SJCRH30 (cell line): ENCODE measurements at regions not wholly inside any gene's neighbourhood (a gene's known extent, or its start where the extent isn't known, plus 50 kb on each side); places are given as distances from the start of the nearest gene placed in this dataset.
"Not testable (repeated sequence)": the region's sequence is repeated elsewhere in the genome, so short reads cannot be mapped to it uniquely, and the experiment has no call there.

ENCODE experiments used
- DNase-seq, 2 experiments: peaks; one replicate each; pipeline ENCODE4 v3.0.0-alpha.2; 2015 to 2020
- H3K27ac ChIP-seq: fragments of 250-450 bp; sonication (Bioruptor Pico); 2 replicates; pipeline ENCODE4 v1.5.1; 2020; ENCODE audit warnings: mild to moderate bottlenecking, moderate library complexity
- H3K27me3 ChIP-seq: fragments of 250-450 bp; sonication (Bioruptor Pico); 2 replicates; pipeline ENCODE4 v1.5.1; 2020; ENCODE audit warnings: mild to moderate bottlenecking, moderate library complexity
- H3K36me3 ChIP-seq: fragments of 250-450 bp; sonication (Bioruptor Pico); 2 replicates; pipeline ENCODE4 v1.5.1; 2020; ENCODE audit warnings: mild to moderate bottlenecking, moderate library complexity
- H3K4me1 ChIP-seq: fragments of 250-450 bp; sonication (Bioruptor Pico); 2 replicates; pipeline ENCODE4 v1.5.1; 2020; ENCODE audit warnings: mild to moderate bottlenecking, moderate library complexity
- H3K4me3 ChIP-seq: fragments of 250-450 bp; sonication (Bioruptor Pico); 2 replicates; pipeline ENCODE4 v1.5.1; 2020; ENCODE audit warnings: mild to moderate bottlenecking, moderate library complexity
- H3K9me3 ChIP-seq: fragments of 250-450 bp; sonication (Bioruptor Pico); replicated peaks from 2 replicates; pipeline ENCODE4 v1.5.1; 2020; ENCODE audit warnings: mild to moderate bottlenecking, moderate library complexity

DNA sequence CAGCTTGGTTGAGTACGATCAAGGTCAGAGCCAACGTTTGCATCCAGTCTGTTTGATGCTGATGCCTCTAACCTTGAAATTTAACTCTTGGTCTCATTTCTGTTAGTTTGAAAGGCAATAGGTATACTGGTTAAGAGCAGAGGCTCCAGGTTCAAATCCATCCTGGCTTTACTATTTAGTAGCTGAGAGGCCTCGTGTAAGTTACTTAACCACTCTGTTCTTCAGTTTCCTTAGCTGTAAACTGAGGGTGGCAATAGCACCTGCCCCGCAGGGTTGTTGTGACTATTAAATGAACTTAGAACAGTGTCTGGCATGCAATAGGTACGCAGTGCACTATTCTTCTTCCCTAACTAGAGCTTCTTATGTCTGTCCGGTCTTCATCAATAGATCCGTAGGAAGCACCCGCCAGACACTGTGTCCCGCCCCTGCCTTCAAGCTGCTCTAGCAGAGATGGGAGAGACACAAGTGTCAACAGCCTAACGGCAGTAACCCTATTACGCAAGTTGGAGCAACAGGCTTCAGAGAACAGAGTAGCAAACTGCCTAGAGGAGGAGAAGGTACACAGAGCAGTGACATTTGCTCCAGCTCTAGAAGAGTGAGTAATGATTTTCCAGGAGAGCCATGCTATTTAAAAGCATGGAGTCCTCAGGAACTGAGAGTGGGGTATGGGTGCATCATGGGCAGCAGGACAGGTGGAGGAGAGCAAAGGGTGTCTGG, 62.7 kb upstream of the ST3GAL5 start:
- peaks cover 24% of the 10 kb centered on the region for H3K4me1 ChIP-seq
- no peak overlapping the region for H3K27ac ChIP-seq
- H3K36me3 ChIP-seq, result no peaks in the 10 kb centered on the region
- H3K27me3 ChIP-seq, result no peaks in the 10 kb centered on the region
- DNase-seq, result no peak
- H3K9me3 ChIP-seq, result peaks cover 15% of the 10 kb centered on the region
- no peak overlapping the region for H3K4me3 ChIP-seq

DNA sequence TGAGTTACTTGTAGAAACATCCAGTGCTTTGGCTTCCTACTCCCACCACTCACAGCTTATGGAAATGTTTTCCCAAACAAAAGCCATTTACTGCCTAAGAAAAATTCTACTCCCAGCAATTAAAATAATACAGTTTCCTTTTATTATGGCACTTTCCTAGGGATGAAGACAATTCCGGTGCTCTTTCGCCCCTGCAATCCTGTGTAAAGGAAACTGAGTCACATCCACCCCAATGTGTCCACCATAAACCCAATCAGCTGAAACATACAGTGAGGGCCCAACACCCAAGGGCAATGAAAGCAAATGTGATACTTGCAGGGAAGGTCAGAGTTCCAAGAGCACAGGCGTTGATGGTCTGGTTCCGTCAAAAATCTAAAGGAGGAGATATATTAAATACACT, 62.0 kb upstream of the ST3GAL5 start:
- Histone ChIP-seq H3K27me3 (no peaks in the 10 kb centered on the region), H3K36me3 (no peaks in the 10 kb centered on the region), H3K27ac (no peak overlapping the region), H3K4me1 (peaks cover 18% of the 10 kb centered on the region), H3K9me3 (peaks cover 15% of the 10 kb centered on the region), H3K4me3 (no peak overlapping the region)
- DNase-seq, result no peak

- H3K27ac ChIP-seq, result no peak overlapping the region
- DNase-seq, result peak in 1 of 2 experiments; percentile 31
- H3K9me3 ChIP-seq, result peaks cover 15% of the 10 kb centered on the region
- peaks cover 14% of the 10 kb centered on the region for H3K4me1 ChIP-seq
- no peaks in the 10 kb centered on the region for H3K27me3 ChIP-seq
- H3K36me3 ChIP-seq, result no peaks in the 10 kb centered on the region
- no peak overlapping the region for H3K4me3 ChIP-seq
Measured at GRCh38 chr2:85949280-85949679, 60.5 kb upstream of the ST3GAL5 start.

GRCh38 chr2:85947593-85947992, 58.8 kb upstream of the ST3GAL5 start:
- Histone ChIP-seq H3K4me3 (no peak overlapping the region), H3K27ac (no peak overlapping the region), H3K9me3 (peaks cover 15% of the 10 kb centered on the region), H3K27me3 (no peaks in the 10 kb centered on the region), H3K4me1 (peaks cover 6% of the 10 kb centered on the region; the same call in 1 of the 2 replicates), H3K36me3 (no peaks in the 10 kb centered on the region)
- no peak for DNase-seq

DNA sequence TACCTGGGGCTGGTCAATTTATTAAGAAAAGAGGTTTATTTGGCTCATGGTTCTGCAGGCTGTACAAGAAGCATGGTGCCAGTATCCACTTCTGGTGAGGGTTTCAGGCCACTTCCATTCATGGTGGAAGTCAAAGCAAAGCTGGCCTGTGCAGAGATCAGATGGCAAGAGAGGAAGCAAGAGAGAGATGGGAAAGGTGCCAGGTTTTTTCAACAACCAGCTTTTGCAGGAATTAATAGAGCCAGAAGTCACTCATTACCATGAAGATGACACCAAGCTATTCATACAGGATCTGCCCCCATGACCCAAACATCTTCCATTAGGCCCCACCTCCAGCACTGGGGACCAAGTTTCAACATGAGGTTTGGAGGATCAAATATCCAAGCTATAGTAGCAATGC, 56.8 kb upstream of the ST3GAL5 start:
- Histone ChIP-seq H3K36me3 (no peaks in the 10 kb centered on the region), H3K4me3 (no peak overlapping the region), H3K9me3 (peaks cover 26% of the 10 kb centered on the region), H3K27me3 (no peaks in the 10 kb centered on the region), H3K4me1 (peaks cover 6% of the 10 kb centered on the region; the same call in 1 of the 2 replicates), H3K27ac (no peak overlapping the region)
- DNase-seq, result peak in 1 of 2 experiments; percentile 52

- Histone ChIP-seq H3K4me3 (no peak overlapping the region), H3K27ac (no peak overlapping the region), H3K4me1 (peaks cover 6% of the 10 kb centered on the region; the same call in 1 of the 2 replicates), H3K36me3 (no peaks in the 10 kb centered on the region), H3K9me3 (peaks cover 26% of the 10 kb centered on the region), H3K27me3 (no peaks in the 10 kb centered on the region)
- DNase-seq, result no peak
Measured at GRCh38 chr2:85945172-85945571, 56.4 kb upstream of the ST3GAL5 start.

DNA sequence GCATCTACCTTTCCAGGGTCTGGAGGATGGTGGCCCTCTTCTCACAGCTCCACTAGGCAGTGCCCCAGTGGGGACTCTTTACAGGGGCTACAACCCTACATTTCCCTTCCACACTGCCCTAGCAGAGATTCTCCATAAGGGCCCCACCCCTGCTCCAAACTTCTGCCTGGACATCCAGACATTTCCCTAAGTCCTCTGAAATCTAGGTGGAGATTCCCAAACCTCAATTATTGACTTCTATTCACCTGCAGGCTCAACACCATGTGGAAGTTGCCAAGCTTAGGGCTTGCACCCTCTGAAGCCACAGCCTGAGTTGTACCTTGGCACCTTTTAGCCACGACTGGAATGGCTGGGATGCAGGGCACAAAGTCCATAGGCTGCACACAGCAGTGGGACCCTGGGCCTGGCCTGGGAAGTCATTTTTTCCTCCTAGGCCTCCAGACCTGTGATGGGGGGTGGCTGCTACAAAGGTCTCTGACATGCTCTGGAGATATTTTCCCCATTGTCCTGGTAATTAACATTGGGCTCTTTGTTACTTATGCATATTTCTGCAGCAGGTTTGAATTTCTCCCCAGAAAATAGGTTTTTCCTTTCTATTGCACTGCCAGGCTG, 53.7 kb upstream of the ST3GAL5 start:
- H3K4me3 ChIP-seq, result no peak overlapping the region
- no peaks in the 10 kb centered on the region for H3K27me3 ChIP-seq
- DNase-seq, result no peak
- peaks cover 6% of the 10 kb centered on the region; the same call in 1 of the 2 replicates for H3K4me1 ChIP-seq
- H3K36me3 ChIP-seq, result no peaks in the 10 kb centered on the region
- H3K27ac ChIP-seq, result no peak overlapping the region
- H3K9me3 ChIP-seq, result peaks cover 13% of the 10 kb centered on the region

GRCh38 chr2:85941490-85941889, 52.7 kb upstream of the ST3GAL5 start:
- H3K4me1 ChIP-seq, H3K27me3 ChIP-seq, H3K27ac ChIP-seq, DNase-seq, H3K36me3 ChIP-seq, H3K4me3 ChIP-seq: not testable (repeated sequence)
- H3K9me3 ChIP-seq, result peaks cover 11% of the 10 kb centered on the region

DNA sequence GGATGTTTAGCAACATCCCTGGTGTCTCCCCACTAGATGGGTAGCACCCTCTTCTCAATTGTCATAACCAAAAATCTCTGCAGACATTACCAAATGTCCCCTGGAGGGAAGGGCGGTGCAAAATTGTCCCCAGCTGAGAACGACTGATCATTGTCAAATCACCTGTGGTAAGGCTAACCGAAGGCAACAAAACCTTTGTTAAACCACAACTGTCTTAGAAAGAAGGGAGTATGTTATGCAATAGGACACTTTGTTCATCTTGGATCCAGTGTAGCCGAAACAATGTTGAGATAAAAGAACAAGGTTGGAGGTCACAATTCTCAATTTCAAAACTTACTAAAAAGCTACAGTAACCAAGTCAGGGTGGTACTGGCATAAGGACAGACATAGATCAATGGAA, 50.3 kb upstream of the ST3GAL5 start:
- Histone ChIP-seq H3K4me1 (peaks cover 14% of the 10 kb centered on the region), H3K4me3 (no peak overlapping the region), H3K36me3 (no peaks in the 10 kb centered on the region), H3K27ac (no peak overlapping the region), H3K9me3 (peaks cover 11% of the 10 kb centered on the region), H3K27me3 (no peaks in the 10 kb centered on the region)
- no peak for DNase-seq
